Loucy (cell line): ENCODE measurements at regions not wholly inside any gene's neighbourhood (a gene's known extent, or its start where the extent isn't known, plus 50 kb on each side); places are given as distances from the start of the nearest gene placed in this dataset.

Source experiments
- H2AFZ ChIP-seq: fragments of 200-600 bp; sonication (generic); 2 replicates; pipeline ENCODE4 v1.6.0; 2016; ENCODE audit warnings: antibody characterized with exemption, mild to moderate bottlenecking, low read length, moderate library complexity
- H3F3A ChIP-seq: fragments of 200-600 bp; 2 replicates; pipeline ENCODE4 v1.6.0; 2016; ENCODE audit warnings: antibody characterized with exemption, low read depth, mild to moderate bottlenecking
- H3K27me3 ChIP-seq: fragments of 200-600 bp; sonication (generic); 2 replicates; pipeline ENCODE4 v1.6.1; 2014; ENCODE audit warnings: low read length, mild to moderate bottlenecking; ENCODE audit not compliant: insufficient read depth, poor library complexity, severe bottlenecking
- H3K36me3 ChIP-seq: fragments of 200-600 bp; sonication (generic); 2 replicates; pipeline ENCODE4 v1.6.1; 2016; ENCODE audit warnings: low read length; ENCODE audit not compliant: insufficient read depth
- H3K4me1 ChIP-seq: fragments of 200-600 bp; sonication (generic); 2 replicates; pipeline ENCODE4 v1.5.1; 2014; ENCODE audit warnings: low read length, mild to moderate bottlenecking; ENCODE audit not compliant: insufficient read depth, poor library complexity, severe bottlenecking
- H3K4me2 ChIP-seq: fragments of 200-600 bp; sonication (generic); 2 replicates; pipeline ENCODE4 v1.6.0; 2014; ENCODE audit warnings: antibody characterized with exemption, low read length, low read depth, mild to moderate bottlenecking; ENCODE audit not compliant: poor library complexity, severe bottlenecking
- H3K4me3 ChIP-seq: fragments of 200-600 bp; sonication (generic); 2 replicates; pipeline ENCODE4 v1.5.1; 2014; ENCODE audit warnings: low read length, mild to moderate bottlenecking, mixed read lengths; ENCODE audit not compliant: poor library complexity, severe bottlenecking
- H3K79me2 ChIP-seq: fragments of 200-600 bp; sonication (generic); 2 replicates; pipeline ENCODE4 v1.6.1; 2014; ENCODE audit warnings: low read length; ENCODE audit not compliant: insufficient read depth
- H3K9ac ChIP-seq: fragments of 200-600 bp; sonication (generic); 2 replicates; pipeline ENCODE4 v1.6.0; 2014; ENCODE audit warnings: mild to moderate bottlenecking, low read depth, low read length, moderate library complexity; ENCODE audit not compliant: poor library complexity, severe bottlenecking
- H3K9me2 ChIP-seq: fragments of 200-600 bp; sonication (generic); replicated peaks from 2 replicates; pipeline ENCODE4 v1.6.1; 2016; ENCODE audit warnings: low read depth, low read length, mixed read lengths
- H3K9me3 ChIP-seq: fragments of 200-600 bp; sonication (generic); 2 replicates; pipeline ENCODE4 v1.6.1; 2014; ENCODE audit warnings: mild to moderate bottlenecking, antibody characterized with exemption, low read length, low read depth; ENCODE audit not compliant: insufficient read depth
- H4K20me1 ChIP-seq: fragments of 200-600 bp; sonication (generic); 2 replicates; pipeline ENCODE4 v1.6.0; 2014; ENCODE audit warnings: antibody characterized with exemption, low read length, mild to moderate bottlenecking; ENCODE audit not compliant: insufficient read depth, poor library complexity, severe bottlenecking
- CTCF ChIP-seq: fragments of 200-600 bp; sonication (generic); conservative IDR thresholded peaks from 2 replicates; pipeline ENCODE4 v1.5.1; 2014; ENCODE audit warnings: mild to moderate bottlenecking, antibody characterized with exemption, low read length
- EZH2phosphoT487 ChIP-seq: fragments of 200-600 bp; IDR thresholded peaks from 2 replicates; pipeline ENCODE4 v1.6.1; 2018; ENCODE audit warnings: antibody characterized with exemption, mild to moderate bottlenecking, moderate library complexity, borderline replicate concordance

- H3K9ac ChIP-seq, result no peak overlapping the region
These were observed 138.0 kb upstream of the RALGAPA2 start for GRCh38 chr20:20850407-20850806.

GRCh38 chr20:20849161-20849560 lies 136.7 kb upstream of the RALGAPA2 start:
- Histone ChIP-seq H3K4me1 (no peaks in the 10 kb centered on the region), H3K36me3 (no peaks in the 10 kb centered on the region), H3K4me3 (no peak overlapping the region), H3F3A (no peaks in the 10 kb centered on the region), H3K9me3 (no peaks in the 10 kb centered on the region), H3K4me2 (no peak overlapping the region), H3K79me2 (no peaks in the 10 kb centered on the region), H4K20me1 (no peaks in the 10 kb centered on the region), H3K27me3 (no peaks in the 10 kb centered on the region), H2AFZ (no peak overlapping the region), H3K9me2 (no peaks in the 10 kb centered on the region), H3K9ac (no peak overlapping the region)
- TF ChIP-seq CTCF, result no peak
- TF ChIP-seq EZH2phosphoT487, result no peak

More at GRCh38 chr20:20850407-20850806, 138.0 kb upstream of the RALGAPA2 start:
- no peaks in the 10 kb centered on the region for H3K9me3 ChIP-seq
- H4K20me1 ChIP-seq, result no peaks in the 10 kb centered on the region
- no peak overlapping the region for H2AFZ ChIP-seq
- H3K4me3 ChIP-seq, result no peak overlapping the region
- no peaks in the 10 kb centered on the region for H3K36me3 ChIP-seq
- no peaks in the 10 kb centered on the region for H3K4me1 ChIP-seq
- no peak overlapping the region for H3K4me2 ChIP-seq
- no peaks in the 10 kb centered on the region for H3K27me3 ChIP-seq
- H3K79me2 ChIP-seq, result no peaks in the 10 kb centered on the region
- no peaks in the 10 kb centered on the region for H3K9me2 ChIP-seq
- no peak for TF ChIP-seq CTCF
- TF ChIP-seq EZH2phosphoT487, result no peak
- no peaks in the 10 kb centered on the region for H3F3A ChIP-seq

- TF ChIP-seq CTCF, result no peak
- no peak overlapping the region for H3K9ac ChIP-seq
- no peaks in the 10 kb centered on the region for H3K27me3 ChIP-seq
These were observed 135.4 kb upstream of the RALGAPA2 start for GRCh38 chr20:20847814-20848213.

More at GRCh38 chr20:20847814-20848213, 135.4 kb upstream of the RALGAPA2 start:
- Histone ChIP-seq H3K9me3 (no peaks in the 10 kb centered on the region), H3K36me3 (no peaks in the 10 kb centered on the region), H3K4me2 (no peak overlapping the region), H3F3A (no peaks in the 10 kb centered on the region), H3K79me2 (no peaks in the 10 kb centered on the region), H2AFZ (no peak overlapping the region), H3K4me3 (no peak overlapping the region), H4K20me1 (no peaks in the 10 kb centered on the region), H3K9me2 (no peaks in the 10 kb centered on the region), H3K4me1 (no peaks in the 10 kb centered on the region)
